WI38 (cell line): ENCODE measurements at regions not wholly inside any gene's neighbourhood (a gene's known extent, or its start where the extent isn't known, plus 50 kb on each side); places are given as distances from the start of the nearest gene placed in this dataset.

Experiments used
- H3K4me3 ChIP-seq: 2 replicates; pipeline ENCODE4 v1.5.1; 2011; ENCODE audit warnings: low read depth, mild to moderate bottlenecking, control low read depth, low read length
- TF ChIP-seq, protein P1 (sequence below): IDR thresholded peaks from 2 replicates; pipeline ENCODE4 v1.5.1; 2012; ENCODE audit warnings: low read depth, mild to moderate bottlenecking, control low read depth, low read length

DNA sequence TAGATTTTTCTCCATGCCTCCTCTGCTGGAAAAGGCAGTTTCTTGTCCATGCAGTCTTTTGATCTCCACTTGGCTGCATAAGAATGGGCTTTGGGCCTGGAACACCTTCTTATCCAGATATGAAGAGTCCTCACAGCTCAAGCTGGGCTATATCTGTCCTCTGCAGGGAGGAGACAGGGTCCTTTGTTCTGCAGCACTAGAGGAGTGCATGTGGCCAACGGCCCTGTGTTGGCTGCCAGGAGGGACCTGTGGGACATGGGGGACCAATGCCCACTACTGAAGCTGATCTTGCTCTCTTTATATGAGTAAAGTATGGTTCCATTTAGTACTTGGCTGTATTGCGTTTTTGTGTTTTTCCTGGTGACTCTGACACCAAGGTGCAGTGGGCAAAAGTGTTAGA, 157.3 kb upstream of the ABI3BP start:
- TF ChIP-seq, protein P1, sequence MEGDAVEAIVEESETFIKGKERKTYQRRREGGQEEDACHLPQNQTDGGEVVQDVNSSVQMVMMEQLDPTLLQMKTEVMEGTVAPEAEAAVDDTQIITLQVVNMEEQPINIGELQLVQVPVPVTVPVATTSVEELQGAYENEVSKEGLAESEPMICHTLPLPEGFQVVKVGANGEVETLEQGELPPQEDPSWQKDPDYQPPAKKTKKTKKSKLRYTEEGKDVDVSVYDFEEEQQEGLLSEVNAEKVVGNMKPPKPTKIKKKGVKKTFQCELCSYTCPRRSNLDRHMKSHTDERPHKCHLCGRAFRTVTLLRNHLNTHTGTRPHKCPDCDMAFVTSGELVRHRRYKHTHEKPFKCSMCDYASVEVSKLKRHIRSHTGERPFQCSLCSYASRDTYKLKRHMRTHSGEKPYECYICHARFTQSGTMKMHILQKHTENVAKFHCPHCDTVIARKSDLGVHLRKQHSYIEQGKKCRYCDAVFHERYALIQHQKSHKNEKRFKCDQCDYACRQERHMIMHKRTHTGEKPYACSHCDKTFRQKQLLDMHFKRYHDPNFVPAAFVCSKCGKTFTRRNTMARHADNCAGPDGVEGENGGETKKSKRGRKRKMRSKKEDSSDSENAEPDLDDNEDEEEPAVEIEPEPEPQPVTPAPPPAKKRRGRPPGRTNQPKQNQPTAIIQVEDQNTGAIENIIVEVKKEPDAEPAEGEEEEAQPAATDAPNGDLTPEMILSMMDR, result no peak
- H3K4me3 ChIP-seq, result no peak overlapping the region

DNA sequence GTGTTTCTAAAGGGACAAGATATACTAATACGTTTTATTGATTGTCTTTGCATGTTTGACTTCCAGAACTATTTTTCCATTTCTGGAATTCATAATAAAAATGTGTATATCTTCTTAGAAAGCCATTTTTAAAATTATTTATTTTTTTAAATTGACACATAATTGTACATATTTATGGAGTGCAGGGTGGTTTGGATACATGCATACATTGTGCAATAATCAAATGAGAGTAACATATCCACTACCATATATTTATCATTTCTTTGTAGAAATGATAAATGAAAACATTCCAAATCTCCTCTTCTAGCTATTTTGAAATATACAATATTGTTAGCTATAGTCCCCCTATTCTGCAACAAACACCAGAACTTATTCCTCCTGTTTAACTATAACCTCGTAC, 156.5 kb upstream of the ABI3BP start:
- TF ChIP-seq, protein P1, result no peak
- no peak overlapping the region for H3K4me3 ChIP-seq

DNA sequence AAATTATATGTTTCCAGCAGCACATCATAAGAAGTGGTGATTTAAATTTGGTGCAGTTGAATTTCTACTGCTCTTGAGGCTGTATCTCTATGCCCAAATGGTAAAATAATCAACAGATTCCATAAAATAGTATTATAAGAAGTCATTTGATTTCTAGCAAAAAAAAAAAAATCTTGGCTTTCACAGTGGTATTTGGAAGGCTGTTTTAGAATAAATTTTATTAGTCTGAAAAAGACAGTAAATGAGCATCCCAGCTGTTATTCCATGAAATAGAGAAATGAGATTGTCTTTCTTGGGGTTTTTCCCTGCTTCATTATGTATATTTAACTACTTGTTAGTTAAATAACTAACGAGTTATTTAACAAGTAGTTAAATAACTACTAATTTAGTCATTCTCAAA, 156.0 kb upstream of the ABI3BP start:
- TF ChIP-seq, protein P1, result no peak
- H3K4me3 ChIP-seq, result no peak overlapping the region

DNA sequence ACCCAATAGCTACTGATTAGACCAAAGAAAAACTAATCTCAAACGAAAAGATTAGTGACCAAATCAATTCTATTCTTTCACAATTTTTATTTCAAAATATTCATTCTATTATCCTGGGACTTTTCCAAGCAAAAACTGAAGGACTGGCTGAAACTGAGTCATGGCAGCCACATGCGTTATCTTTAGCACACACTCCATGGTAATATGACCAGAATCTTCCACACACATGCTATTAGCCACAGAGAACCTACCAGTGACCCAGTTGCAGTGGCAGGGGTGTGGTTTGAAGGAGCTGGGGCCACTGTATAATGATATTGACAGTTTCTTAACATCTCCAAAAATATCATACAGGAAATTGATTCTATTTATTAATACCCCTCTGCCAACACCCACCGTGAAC, 154.8 kb upstream of the ABI3BP start:
- TF ChIP-seq, protein P1, result no peak

DNA sequence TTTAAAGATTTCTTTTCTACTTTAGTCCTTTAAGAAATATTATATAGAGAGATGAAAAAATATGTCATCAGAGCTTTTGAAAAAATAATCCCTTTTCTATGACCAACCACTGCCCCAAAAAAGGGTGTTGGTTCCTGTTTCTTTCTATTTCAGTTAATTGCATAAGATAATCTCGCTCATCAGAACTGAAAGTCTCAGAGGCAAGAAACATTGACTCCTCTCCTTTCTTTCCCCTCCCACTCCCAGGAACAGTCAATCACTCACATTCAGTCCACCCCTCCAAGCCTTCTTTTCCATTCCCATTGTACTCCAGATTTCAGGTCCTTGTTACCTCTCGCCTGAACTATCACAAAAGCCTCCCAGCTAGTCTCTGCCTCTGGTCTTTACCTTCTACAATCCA, 153.7 kb upstream of the ABI3BP start:
- TF ChIP-seq, protein P1, result no peak
- H3K4me3 ChIP-seq, result no peak overlapping the region

More for the DNA sequence above, 154.8 kb upstream of the ABI3BP start:
- no peak overlapping the region for H3K4me3 ChIP-seq

DNA sequence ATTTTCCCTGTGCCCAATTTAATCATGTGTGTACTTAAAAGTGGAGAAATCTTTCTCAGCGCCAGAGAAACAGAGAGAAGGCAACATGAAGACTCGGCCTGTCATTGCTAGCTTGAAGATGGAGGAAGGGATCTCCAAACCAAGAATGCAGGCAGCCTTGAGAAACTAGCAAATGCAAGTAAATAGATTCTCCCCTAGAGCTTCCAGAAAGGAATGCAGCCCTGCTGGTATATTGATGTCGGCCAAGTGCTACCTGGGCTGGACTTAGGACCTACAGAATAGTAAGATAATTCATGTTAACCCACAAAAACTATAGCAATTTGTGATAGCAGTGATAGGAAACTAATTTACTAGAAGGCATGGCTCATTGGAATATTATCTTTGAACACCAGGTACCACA, 150.9 kb upstream of the ABI3BP start:
- no peak overlapping the region for H3K4me3 ChIP-seq
- TF ChIP-seq, protein P1, result no peak

DNA sequence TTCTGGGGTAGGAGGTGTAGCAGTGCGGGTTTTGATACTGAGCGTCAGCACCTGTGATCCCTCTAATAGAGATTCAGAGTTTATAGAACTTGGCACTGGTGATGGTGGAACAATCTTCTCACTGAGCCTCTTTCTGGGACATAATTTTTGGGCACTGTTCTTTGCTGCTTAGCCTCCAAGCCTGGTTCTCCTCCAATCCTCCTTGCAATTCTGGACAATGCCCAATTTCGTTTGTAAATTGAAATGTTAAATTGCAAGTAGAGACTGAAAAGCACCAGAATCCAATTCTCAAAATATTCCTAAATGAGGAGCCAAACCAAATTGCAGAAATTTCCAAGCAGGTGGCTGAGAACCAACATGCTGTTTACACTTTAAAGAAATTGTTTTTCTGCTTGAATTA, 149.8 kb upstream of the ABI3BP start:
- TF ChIP-seq, protein P1, result no peak

More for the DNA sequence above, 149.8 kb upstream of the ABI3BP start:
- no peak overlapping the region for H3K4me3 ChIP-seq
